HG03460 (cell line): ENCODE measurements at regions not wholly inside any gene's neighbourhood (a gene's known extent, or its start where the extent isn't known, plus 50 kb on each side); places are given as distances from the start of the nearest gene placed in this dataset.
"Not testable (repeated sequence)": the region's sequence is repeated elsewhere in the genome, so short reads cannot be mapped to it uniquely, and the experiment has no call there.

Source experiments
- ATAC-seq: cut with Tn5 transposase; IDR thresholded peaks from one replicate; pipeline ENCODE4 v1.9.1; 2021; ENCODE audit not compliant: unreplicated experiment

GRCh38 chr2:207354462-207354861 is 175.3 kb upstream of the CREB1 start:
- no peak for ATAC-seq

DNA sequence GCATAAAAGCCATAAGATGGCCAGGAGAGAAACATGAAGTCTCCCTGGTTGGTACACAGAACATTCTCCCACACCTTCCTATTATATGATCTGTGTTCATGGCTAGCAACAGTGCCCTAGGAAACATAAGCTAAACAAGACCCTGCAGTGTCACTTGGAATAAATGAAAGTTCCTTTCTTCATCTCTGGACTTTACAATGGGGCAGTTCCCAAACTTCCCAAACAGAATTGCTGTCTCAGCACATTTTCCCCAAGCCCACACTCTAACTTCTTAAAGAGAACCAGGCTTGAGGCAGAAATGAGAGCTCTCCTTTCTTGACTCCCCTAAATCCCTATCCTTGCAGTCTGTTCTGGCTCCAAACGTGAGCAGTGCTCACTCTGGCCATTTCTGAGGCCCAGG is 173.2 kb upstream of the CREB1 start:
- ATAC-seq: no peak

DNA sequence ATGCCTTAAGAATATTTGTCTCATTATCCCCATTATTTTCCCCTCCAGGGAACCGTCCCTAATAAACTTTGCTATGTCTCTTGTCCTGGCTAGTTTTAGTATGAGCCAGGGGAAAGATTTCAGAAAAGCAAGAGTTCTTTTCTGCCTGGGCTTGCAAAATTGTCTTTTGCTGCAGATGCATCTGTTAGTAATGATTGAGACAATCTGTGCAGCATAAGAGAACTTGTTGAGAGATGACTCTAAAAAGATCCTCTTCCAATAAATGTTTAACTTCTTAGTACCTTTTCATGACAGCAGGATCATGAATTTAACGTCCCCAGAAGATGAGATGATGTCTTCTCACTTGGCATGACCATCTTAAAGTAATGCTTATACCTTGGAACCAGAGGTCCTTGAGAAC is 172.5 kb upstream of the CREB1 start:
- ATAC-seq: no peak

GRCh38 chr2:207362716-207363115 is 167.0 kb upstream of the CREB1 start:
- no peak for ATAC-seq

- ATAC-seq: no peak
Observed at GRCh38 chr2:207363761-207364290, 165.9 kb upstream of the CREB1 start.

GRCh38 chr2:207370646-207371045 is 159.1 kb upstream of the CREB1 start:
- ATAC-seq: no peak

DNA sequence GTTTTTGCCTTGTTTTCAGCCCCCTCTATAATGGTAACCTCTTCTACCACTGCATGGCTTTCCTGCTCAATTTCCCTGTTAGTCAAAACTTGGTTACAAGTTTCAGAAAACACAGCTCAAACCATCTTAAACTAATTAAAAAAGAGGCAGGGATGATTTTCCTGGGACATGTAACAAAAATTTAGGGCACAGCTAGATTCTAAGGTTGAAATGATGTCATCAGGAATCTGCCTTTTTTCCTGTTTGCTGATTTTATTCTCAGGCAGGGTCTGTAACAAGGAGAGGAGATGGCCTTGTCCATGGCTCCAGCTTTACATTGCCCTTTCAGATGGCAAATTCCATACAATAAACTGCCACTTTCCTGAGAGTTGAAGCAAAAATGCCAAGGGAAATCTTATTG is 157.9 kb upstream of the CREB1 start:
- ATAC-seq: no peak

DNA sequence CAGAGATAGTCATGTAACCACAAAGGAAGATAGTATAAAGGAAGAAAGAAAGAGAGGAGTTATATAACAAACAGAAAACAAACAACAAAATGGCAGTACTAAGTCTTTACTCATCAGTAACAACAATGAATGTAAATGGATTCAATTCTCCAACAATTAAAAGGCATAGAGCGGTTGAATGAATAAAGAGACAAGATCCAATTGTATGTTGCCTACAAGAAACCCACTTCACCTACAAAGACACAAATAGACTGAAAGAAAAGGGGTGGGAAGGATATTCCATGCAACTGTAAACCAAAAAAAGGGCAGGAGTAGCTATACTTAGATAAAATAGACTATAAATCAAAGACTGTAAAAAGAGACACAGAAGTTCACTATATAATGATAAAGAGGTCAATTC is 157.3 kb upstream of the CREB1 start:
- ATAC-seq: no peak

DNA sequence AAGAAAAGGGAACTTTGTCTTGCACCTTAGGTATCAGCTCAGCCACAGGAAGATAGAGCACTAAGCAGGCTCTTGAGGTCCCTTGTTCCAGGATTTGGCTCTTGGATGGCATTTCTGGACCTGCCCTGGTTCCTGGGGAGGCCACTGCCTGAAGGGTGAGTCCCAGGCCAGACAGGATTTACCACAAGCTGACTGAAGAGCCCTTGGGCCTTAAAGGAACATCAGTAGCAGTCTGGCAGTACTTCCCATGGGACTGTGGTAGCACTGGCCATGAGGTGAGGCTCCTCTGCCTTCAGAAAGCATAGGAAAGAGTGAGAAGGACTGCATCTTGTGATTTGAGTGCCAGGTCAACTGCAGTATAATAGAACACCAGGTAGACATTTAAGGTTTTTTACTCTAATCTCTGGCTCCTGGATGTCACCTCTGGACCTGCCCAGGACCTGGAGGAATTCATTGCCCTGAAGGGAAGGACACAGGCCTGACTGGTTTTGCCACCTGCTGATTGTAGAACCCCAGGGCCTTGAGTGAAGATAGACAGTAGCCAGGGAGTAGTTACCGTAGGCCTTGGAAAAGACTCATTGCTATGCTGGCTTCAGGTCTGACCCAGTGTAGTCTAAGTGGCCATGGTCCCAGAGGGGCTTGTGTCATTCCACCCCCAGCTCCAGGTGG is 154.4 kb upstream of the CREB1 start:
- ATAC-seq: no peak

- ATAC-seq: not testable (repeated sequence)
Observed at GRCh38 chr2:207378620-207379019, 151.1 kb upstream of the CREB1 start.

DNA sequence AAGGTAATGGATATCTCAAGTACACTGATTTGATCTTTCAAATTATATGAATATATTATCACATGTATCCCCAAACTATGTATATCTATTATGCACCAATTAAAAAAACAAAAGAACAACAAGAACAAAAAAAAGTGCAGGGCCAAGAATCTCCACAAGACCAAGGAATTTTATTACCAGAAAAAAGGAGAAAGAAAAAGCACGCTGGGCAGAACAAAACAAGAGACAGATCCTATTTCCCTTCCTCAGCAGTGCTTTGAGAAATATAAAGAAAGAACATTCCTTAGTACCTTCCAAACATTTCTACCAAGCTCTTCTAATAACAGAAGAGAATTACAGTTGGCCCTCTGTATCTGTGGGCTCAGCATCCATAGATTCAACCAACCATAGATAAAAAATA is 144.7 kb upstream of the CREB1 start:
- no peak for ATAC-seq

DNA sequence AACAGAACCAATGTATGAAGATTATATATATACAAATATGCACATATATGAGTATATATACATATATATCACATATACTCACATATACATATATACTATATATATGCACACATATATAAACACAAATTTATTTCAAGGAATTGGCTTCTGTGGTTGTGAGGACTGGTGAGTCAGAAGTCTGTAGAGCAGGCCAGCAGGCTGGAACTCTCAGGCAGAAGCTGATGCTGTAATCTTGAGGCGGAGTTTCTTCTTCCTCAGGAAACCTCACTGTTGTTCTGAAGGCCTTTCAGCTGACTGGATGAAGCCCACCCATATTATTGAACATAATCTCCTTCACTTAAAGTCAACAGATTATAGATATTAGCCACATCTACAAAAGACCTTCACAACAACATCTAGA is 143.9 kb upstream of the CREB1 start:
- ATAC-seq: no peak

GRCh38 chr2:207387001-207387571 is 142.7 kb upstream of the CREB1 start:
- ATAC-seq: no peak

DNA sequence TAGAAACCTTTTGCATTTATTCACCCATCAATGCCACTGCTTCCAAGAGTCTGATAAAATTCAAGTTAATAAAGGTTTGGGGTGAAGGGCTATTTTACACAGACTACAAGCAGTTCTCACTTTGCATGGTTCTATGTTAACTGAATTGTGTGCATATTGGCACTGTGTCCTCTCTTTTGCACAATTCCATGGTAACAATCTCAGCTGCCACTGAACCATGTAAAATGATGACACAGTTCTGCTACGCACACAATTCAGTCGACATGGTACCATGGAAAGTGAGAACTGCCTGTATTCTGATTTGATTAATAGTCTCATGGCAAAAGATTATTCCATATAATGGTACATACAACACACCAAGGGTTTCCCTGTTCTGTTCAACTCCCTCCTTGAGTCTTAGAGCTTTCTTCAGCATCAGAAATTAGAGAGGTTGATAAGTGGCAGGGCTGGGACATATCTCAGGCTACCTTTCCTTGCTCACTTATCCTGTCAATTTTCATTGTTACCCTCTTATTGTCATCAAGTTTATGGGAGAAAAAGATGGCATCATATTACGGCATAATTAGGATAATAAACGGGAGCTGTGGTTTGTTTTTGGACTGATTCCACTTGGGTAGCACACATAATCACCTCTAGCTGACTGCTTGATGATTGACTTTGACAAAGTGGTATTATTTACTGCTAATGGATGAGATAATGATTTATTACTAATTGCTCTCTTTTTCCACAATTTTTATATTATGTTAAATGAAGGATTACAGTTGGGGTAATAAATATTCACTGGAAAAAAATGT is 139.3 kb upstream of the CREB1 start:
- ATAC-seq: no peak

- no peak for ATAC-seq
Observed at GRCh38 chr2:207394203-207394781, 135.5 kb upstream of the CREB1 start.

DNA sequence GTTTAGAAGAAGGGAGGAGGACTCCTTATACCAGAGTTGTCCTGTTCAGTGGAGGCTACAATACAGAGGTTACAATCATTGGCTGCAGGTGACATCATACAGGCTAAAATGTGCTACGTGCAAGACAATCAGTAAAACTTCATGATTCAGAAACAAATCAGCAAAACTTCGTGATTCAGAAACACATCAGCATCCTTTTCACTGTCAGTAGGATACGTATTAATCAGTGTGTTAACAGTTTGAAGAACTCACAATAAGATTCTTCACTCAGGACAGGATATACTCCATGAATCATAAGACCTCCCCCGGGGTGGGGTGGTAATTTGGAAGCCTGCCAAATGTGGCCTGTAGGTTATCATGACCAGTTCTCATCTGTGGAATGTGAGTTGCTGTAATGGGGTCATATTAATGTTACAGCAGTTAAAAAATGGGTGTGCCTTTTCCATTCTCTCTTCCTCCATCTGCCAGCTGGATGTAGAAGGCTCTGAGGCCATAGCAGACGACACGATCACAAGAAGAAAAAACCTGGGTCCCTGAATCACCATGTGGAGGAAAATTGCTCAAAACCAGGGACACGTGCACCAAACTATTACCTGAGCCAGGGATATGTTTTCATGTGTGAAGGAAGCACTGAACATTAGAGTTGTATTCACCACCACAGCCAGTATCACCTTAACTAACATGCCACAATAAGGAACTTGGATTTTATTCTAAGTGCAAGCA is 134.8 kb upstream of the CREB1 start:
- ATAC-seq: no peak

- no peak for ATAC-seq
Observed at GRCh38 chr2:207395535-207396251, 134.1 kb upstream of the CREB1 start.

GRCh38 chr2:207397917-207398655 is 131.7 kb upstream of the CREB1 start:
- no peak for ATAC-seq

DNA sequence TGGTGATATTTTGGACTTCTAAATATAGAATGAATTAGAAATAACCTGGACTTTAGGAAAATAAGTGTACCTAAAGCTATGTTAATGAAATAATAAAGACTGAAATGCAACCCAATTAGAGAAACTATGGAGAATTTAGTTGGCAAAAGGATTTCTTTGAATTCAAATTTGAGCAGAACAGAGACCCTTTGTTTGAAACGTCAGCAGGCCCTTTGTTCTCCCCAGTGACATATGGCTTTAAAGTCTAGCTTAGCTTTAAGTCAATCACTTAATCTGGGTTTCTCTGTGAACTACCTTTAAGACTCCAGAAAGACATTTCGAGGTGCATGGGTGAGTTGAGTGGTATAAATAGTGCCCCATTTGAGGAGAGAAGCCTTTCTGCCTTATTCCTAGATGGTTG is 130.5 kb upstream of the CREB1 start:
- no peak for ATAC-seq

DNA sequence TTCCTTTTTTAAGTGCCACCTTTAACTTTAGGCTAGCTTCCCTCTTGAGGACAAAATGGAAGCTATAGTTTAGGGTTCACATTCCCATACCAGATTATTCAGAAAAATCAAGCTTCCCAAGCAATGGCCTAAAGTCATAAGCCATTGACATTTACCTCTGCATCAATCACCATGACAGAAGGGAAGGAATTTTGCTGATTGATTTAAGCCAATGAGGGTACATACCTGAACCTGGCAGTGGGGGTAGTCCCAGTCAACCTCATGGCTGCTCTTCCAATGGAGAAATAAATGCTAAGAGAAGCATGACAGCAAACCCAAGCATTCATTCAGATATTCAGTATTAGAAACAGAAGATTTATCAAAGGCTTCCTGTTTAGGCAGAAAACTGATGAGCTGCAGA is 128.4 kb upstream of the CREB1 start:
- ATAC-seq: no peak
